HG03565 (cell line): ENCODE measurements at regions not wholly inside any gene's neighbourhood (a gene's known extent, or its start where the extent isn't known, plus 50 kb on each side); places are given as distances from the start of the nearest gene placed in this dataset.
A peak's percentile ranks its signal among the peaks of the same experiment; 100 is the strongest.
"Not testable (repeated sequence)": the region's sequence is repeated elsewhere in the genome, so short reads cannot be mapped to it uniquely, and the experiment has no call there.

Source experiments
- ATAC-seq: cut with Tn5 transposase; IDR thresholded peaks from one replicate; pipeline ENCODE4 v1.9.1; 2021; ENCODE audit warnings: mild to moderate bottlenecking, moderate library complexity; ENCODE audit not compliant: unreplicated experiment

DNA sequence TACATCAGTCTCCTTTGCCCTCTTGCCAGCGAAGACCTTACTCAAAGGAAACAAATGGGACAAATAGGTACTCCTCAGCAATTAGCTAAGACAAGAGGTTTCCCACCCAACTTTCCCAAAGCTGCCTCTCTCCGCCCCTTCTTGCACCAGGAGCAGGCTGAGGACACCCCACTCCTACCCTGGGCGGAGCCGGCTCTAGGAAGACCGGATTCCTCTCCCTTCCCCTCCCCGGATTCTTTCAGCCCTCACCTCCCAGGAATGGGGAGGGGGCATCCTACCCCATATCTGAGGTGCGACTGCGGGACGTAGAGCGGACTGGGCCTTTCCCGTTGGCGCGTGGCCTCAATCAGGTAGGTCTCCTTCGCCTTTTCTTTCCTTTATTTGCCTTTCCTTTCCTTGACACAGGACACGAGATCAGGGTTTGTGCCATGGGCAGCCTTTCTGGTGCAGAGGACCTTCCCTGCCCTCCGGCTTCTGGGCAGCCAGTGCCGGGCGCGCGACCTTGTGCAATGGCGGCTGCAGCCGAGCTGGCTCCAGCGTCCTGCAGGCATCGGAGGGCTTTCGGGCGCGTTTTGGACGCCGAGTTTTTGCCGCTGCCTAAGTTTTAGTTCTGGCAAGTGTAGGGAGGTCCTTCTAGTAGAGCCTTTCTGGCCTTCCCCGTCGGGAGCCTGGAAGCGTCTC is 279.9 kb downstream of the PLS3 start:
- ATAC-seq = not testable (repeated sequence)

GRCh38 chrX:115850986-115851385 is 290.0 kb downstream of the PLS3 start:
- ATAC-seq = not testable (repeated sequence)

- not testable (repeated sequence) for ATAC-seq
These were observed 292.3 kb downstream of the PLS3 start for GRCh38 chrX:115853260-115853659.

GRCh38 chrX:115881170-115881569 is 289.4 kb upstream of the AGTR2 start:
- not testable (repeated sequence) for ATAC-seq

DNA sequence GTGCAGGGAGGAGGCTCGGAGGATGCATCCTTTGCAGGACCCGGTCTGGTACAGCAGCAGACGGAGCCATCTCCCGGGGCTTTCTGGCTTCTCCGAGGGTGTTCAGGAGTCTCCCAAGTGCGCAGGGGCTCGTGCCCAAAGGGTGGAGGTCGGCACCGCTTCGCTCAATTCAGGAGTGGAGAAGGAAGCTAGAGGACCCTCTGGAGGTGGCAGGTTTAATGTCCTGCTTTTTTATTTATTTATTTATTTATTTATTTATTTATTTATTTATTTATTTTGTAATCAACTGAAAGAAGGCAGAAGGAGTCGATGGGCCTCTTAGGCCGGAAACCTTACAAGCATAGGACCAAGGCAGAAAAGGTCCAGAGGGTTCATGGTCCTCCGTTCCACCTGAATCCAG is 286.4 kb upstream of the AGTR2 start:
- ATAC-seq = not testable (repeated sequence)

GRCh38 chrX:115888041-115888440 is 282.5 kb upstream of the AGTR2 start:
- ATAC-seq = not testable (repeated sequence)

- not testable (repeated sequence) for ATAC-seq
These were observed 282.0 kb upstream of the AGTR2 start for GRCh38 chrX:115888519-115888918.

- ATAC-seq = no peak
These were observed 281.2 kb upstream of the AGTR2 start for GRCh38 chrX:115889121-115889890.

DNA sequence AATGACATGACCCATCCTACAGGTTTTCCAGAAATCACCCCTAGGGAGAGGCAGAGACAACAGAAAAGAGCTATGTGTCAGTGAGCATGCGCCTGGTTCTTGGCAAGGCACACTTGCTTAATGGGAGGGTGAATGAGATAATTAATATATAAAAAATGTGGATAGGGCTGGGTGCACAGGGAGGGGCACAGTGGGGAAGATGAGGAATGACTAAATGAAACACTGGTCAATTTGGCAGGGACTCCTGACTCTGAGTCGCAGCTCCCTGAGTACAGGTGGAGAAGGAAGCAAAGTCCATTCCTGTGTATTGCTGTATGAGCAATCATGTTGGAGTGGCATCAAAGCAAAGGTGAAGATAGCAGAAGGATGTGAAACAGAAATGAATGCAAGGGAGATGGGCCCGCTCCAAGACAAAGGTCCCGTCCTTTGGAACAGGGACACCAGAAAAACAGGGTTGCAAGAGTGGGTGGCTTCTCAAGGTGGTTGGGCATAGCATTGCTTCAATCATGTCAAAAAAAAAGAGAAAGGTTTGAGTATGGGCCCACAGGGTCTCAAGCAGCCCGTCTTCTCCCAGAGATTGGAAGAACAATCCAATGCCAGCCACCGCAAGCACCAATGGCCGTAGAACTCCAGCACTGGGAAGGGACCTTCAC is 278.4 kb upstream of the AGTR2 start:
- ATAC-seq = no peak

GRCh38 chrX:115892787-115893671 is 277.5 kb upstream of the AGTR2 start:
- peak; percentile 71 for ATAC-seq

GRCh38 chrX:115894087-115894486 is 276.5 kb upstream of the AGTR2 start:
- no peak for ATAC-seq

DNA sequence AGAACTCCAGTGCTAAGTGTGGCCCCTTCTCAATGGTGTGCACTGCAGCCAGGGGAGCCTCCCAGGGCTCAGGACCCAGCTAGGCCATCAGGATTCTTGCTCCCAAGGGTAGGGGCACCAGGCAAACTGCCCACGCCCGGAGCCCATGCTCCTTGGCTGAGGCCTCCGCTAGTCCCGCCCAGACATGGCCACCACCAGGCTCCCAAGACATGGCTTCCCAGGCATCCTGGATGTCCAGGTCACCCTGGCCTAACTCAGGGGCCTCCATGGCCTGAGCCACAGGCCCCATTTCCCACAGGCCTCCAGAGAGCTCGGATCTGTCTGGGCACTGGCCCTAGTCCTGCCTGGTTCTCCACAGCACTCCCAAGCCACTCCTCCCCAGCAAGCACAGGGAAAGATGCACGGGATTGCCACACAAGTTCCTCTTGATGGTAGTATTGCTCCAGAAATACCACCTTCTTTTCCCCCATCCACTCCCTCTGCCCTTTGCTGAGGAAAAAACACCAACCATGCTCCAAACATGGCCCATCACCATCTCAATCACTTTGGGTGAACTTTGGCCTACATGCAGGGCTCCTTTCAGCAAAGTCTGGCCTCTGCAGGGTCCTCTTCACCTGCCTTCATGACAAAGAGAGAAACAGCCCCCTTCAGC is 274.7 kb upstream of the AGTR2 start:
- ATAC-seq = no peak

DNA sequence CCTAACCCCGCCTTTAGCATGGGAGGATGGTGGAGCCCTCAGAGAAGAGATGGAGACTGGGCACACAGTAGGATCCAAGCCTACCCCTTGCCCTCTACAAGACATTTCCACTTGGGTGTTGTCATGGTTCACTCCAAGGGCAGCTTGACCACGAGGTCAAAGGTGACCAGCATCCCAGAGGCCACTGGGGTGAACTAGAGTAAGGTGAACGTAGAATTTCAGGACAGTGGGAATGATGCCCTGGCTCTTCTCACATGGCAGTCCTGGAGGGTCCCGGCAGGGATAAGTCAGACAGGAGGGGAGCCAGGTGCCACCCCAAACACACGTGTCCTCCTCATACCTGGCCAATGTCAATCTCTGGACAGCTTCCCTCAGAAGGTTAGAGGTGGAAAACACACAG is 274.2 kb upstream of the AGTR2 start:
- no peak for ATAC-seq

DNA sequence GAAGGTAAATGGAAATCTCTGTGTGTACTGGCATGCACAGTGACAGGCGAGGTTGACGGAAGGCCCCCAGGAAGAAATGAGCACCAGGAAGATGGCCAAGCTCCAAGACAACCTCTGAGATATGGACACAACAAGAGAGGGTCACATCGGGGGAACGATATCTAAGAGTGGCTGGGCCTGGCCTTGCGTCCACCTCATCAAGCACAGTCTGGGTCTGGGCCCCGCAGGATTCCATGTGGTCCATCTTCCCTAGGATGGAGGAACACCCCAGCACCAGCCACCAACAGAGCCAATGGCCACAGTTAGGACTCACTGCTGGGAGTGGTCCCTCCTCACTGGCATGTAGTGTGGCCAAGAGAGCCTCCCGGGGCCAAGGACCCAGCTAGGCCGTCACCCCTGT is 272.6 kb upstream of the AGTR2 start:
- no peak for ATAC-seq

DNA sequence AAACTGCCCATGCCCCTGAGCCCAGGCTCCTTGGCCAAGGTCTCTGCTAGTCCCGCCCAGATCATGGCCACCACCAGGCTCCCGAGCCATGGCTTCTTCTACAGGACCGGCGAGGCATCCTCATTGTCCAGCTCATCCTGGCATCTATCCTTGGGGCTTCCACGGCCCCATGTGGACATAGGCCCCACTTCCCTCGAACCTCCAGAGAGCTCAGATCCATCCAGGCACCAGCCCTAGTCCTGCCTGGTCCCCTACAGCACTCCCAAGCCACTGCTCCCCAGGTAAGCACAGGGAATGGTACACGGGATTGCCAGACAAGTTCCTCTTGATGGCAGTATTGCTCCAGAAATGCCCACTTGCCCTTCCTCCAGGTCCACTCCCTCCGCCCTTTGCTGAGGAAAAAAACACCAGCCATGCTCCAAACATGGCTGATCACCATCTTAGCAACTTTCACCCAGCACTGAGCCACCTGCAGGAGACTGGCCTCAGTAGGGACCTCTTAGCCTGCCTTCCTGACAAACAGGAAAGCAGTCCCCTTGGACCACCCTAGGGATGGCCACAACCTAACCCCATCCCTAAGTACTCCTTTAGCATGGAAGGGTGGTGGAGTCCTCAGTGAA is 272.1 kb upstream of the AGTR2 start:
- no peak for ATAC-seq

DNA sequence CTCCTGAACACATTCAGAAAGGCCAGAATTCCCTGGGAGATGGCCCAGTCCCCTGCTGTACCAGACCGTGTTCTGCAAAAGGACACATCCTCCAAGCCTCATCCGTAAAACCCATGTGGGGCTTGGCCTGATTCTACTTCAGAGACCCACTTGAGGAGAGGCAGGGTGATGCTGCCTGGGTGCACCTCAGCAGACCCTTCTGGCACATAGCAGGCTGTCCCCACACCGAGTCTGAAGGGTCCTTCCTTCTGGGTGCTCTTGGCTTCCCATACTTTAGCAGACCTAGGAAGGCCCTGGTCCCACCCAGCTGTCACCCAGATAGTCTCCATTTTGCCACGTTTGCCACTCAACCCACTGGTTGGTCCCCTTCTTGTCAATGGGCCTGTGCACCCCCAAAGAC is 270.1 kb upstream of the AGTR2 start:
- no peak for ATAC-seq

- no peak for ATAC-seq
These were observed 269.3 kb upstream of the AGTR2 start for GRCh38 chrX:115901241-115901640.

DNA sequence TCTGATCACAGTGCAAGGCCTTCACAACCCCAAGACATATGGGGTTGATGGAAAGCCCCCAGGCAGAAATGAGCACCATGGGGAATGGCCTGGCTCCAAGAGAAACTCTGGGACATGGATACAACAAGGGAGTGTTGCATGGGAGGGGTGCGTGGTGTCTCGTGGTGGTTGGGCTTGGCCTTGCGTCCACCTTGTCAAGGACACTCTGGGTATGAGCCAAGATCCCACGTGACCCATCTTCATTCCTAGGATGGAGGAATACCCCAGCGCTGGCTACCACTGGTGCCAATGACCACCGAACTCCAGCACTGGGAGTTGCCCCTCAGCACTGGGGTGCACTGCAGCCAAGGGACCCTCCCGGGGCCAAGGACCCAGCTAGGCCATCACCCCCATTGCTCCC is 267.5 kb upstream of the AGTR2 start:
- ATAC-seq = no peak

DNA sequence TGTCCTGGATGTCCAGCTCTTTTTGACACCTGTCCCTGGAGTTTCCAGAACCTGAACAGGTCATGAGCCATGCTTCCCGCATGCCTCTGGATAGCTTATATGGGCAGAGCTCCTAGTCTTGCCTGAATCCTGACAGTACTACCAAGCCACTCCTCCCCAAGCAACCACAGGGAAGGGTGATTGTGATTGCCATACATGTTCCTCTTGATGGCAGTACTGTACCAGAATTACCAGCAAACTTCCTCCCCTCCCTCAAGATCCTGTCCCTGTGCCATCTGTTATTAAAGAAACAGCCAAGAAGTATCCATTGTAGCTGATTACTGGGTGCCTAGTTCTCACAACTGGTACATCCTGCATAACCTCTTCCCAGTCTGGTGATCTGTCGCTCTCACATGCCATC is 264.3 kb upstream of the AGTR2 start:
- ATAC-seq = no peak

DNA sequence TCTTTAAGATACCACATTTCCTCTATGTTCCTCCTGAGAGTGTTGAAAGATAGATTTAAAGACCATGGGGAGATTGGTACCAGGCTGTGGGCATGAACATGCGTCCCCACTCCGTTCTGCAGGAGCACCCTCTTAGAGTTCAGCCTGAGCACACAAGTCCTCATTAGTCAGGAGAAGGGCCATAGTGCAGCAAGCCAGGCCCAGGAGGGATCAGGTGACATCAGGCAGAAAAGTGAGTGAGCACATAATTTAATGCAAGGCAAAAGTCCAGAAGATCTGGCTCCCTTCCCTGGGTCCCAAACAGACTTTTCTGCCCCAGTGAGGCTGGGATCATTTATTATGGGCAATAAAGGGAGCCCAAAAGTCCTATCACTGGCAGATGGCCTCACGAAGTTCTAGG is 263.7 kb upstream of the AGTR2 start:
- ATAC-seq = no peak
